H9 (cell line): ENCODE measurements at regions not wholly inside any gene's neighbourhood (a gene's known extent, or its start where the extent isn't known, plus 50 kb on each side); places are given as distances from the start of the nearest gene placed in this dataset.

Experiments
- DNase-seq: peaks from one replicate; pipeline ENCODE4 v3.0.0-alpha.2; 2017
- H2AFZ ChIP-seq: one replicate; pipeline ENCODE4 v1.6.1; 2013; ENCODE audit warnings: mild to moderate bottlenecking, low read length, control low read depth, moderate library complexity
- H2AK5ac ChIP-seq: 2 replicates; pipeline ENCODE4 v1.6.1; 2013; ENCODE audit warnings: low read length, control low read depth, mixed read lengths; ENCODE audit not compliant: insufficient read length
- H2BK120ac ChIP-seq: one replicate; pipeline ENCODE4 v1.6.1; 2013; ENCODE audit warnings: low read depth, mild to moderate bottlenecking, low read length, control low read depth, inconsistent platforms; ENCODE audit not compliant: poor library complexity, severe bottlenecking
- H2BK12ac ChIP-seq: 2 replicates; pipeline ENCODE4 v1.6.1; 2013; ENCODE audit warnings: low read length, control low read depth, mixed read lengths, low read depth; ENCODE audit not compliant: insufficient read length
- H2BK15ac ChIP-seq: 2 replicates; pipeline ENCODE4 v1.6.1; 2013; ENCODE audit warnings: low read depth, low read length, control low read depth
- H2BK20ac ChIP-seq: one replicate; pipeline ENCODE4 v1.6.1; 2013; ENCODE audit warnings: low read depth, mild to moderate bottlenecking, low read length, control low read depth, inconsistent platforms; ENCODE audit not compliant: poor library complexity, severe bottlenecking
- H2BK5ac ChIP-seq: 2 replicates; pipeline ENCODE4 v1.6.1; 2013; ENCODE audit warnings: low read length, control low read depth, mixed read lengths; ENCODE audit not compliant: insufficient read length
- H3K14ac ChIP-seq: 2 replicates; pipeline ENCODE4 v1.6.1; 2013; ENCODE audit warnings: low read length, control low read depth; ENCODE audit not compliant: insufficient read depth
- H3K18ac ChIP-seq: 2 replicates; pipeline ENCODE4 v1.6.1; 2013; ENCODE audit warnings: low read depth, mild to moderate bottlenecking, mixed read lengths, low read length, control low read depth; ENCODE audit not compliant: insufficient read length
- H3K23ac ChIP-seq: 2 replicates; pipeline ENCODE4 v1.6.1; 2013; ENCODE audit warnings: low read length, control low read depth, mixed read lengths, low read depth; ENCODE audit not compliant: insufficient read length
- H3K23me2 ChIP-seq: 2 replicates; pipeline ENCODE4 v1.6.1; 2013; ENCODE audit warnings: low read depth, mild to moderate bottlenecking, mixed read lengths, low read length, control low read depth; ENCODE audit not compliant: insufficient read length, poor library complexity, severe bottlenecking
- H3K27ac ChIP-seq: 2 replicates; pipeline ENCODE4 v1.5.1; 2013; ENCODE audit warnings: low read length, control low read depth, mixed read lengths, low read depth; ENCODE audit not compliant: insufficient read length
- H3K27me3 ChIP-seq: 2 replicates; pipeline ENCODE4 v1.6.1; 2013; ENCODE audit warnings: low read length, control low read depth, inconsistent platforms; ENCODE audit not compliant: insufficient read depth
- H3K4ac ChIP-seq: 2 replicates; pipeline ENCODE4 v1.6.1; 2013; ENCODE audit warnings: low read depth, mild to moderate bottlenecking, control low read depth, inconsistent platforms, low read length, moderate library complexity
- H3K4me1 ChIP-seq: 2 replicates; pipeline ENCODE4 v1.6.1; 2013; ENCODE audit warnings: low read length, control low read depth, inconsistent platforms; ENCODE audit not compliant: insufficient read depth
- H3K4me2 ChIP-seq: 2 replicates; pipeline ENCODE4 v1.6.1; 2013; ENCODE audit warnings: low read length, control low read depth, mixed read lengths; ENCODE audit not compliant: insufficient read length, insufficient read depth
- H3K56ac ChIP-seq: 2 replicates; pipeline ENCODE4 v1.6.1; 2013; ENCODE audit warnings: low read depth, mild to moderate bottlenecking, mixed read lengths, low read length, control low read depth; ENCODE audit not compliant: insufficient read length
- H3K79me1 ChIP-seq: 2 replicates; pipeline ENCODE4 v1.6.1; 2013; ENCODE audit warnings: low read depth, mild to moderate bottlenecking, moderate library complexity, low read length, control low read depth, inconsistent platforms; ENCODE audit not compliant: insufficient read depth, poor library complexity, severe bottlenecking
- H3K79me2 ChIP-seq: 2 replicates; pipeline ENCODE4 v1.6.1; 2013; ENCODE audit warnings: low read length, control low read depth, inconsistent platforms; ENCODE audit not compliant: insufficient read depth
- H3K9ac ChIP-seq: 2 replicates; pipeline ENCODE4 v1.6.1; 2013; ENCODE audit warnings: low read length, control low read depth, mixed read lengths; ENCODE audit not compliant: insufficient read length; ENCODE audit errors: extremely low read depth
- H3K9me3 ChIP-seq: one replicate; pipeline ENCODE4 v1.6.1; 2013; ENCODE audit warnings: low read depth, low read length, inconsistent platforms; ENCODE audit not compliant: control insufficient read depth
- H3T11ph ChIP-seq: one replicate; pipeline ENCODE4 v1.6.1; 2013; ENCODE audit warnings: mild to moderate bottlenecking, low read length, control low read depth, inconsistent platforms
- H4K20me1 ChIP-seq: one replicate; pipeline ENCODE4 v1.6.1; 2013; ENCODE audit not compliant: control insufficient read depth, insufficient read length, insufficient read depth
- H4K5ac ChIP-seq: 2 replicates; pipeline ENCODE4 v1.6.1; 2013; ENCODE audit warnings: low read depth, mild to moderate bottlenecking, mixed read lengths, low read length, control low read depth; ENCODE audit not compliant: insufficient read length
- H4K8ac ChIP-seq: replicated peaks from 2 replicates; pipeline ENCODE4 v1.6.1; 2013; ENCODE audit warnings: low read length, control low read depth, mixed read lengths, low read depth; ENCODE audit not compliant: insufficient read length
- H4K91ac ChIP-seq: 2 replicates; pipeline ENCODE4 v1.6.1; 2013; ENCODE audit warnings: low read depth, mild to moderate bottlenecking, moderate library complexity, mixed read lengths, low read length, control low read depth; ENCODE audit not compliant: insufficient read length
- H3K27ac Mint-ChIP-seq, 3 experiments: 2 replicates in 2 of 3; 3 replicates in 1 of 3; pipeline ENCODE4 v1.8.0; 2020 to 2021; ENCODE audit warnings: mixed read lengths in 3 of 3, mild to moderate bottlenecking in 1 of 3, moderate library complexity in 1 of 3
- H3K27me3 Mint-ChIP-seq: 2 replicates; pipeline ENCODE4 v1.8.0; 2021; ENCODE audit warnings: low read depth, mild to moderate bottlenecking, moderate library complexity, mixed read lengths
- H3K36me3 Mint-ChIP-seq, 3 experiments: 2 replicates in 2 of 3; 3 replicates in 1 of 3; pipeline ENCODE4 v1.8.0; 2020 to 2021; ENCODE audit warnings: low read depth in 3 of 3, mixed read lengths in 3 of 3; ENCODE audit not compliant: insufficient read depth in 1 of 3
- H3K4me1 Mint-ChIP-seq, 2 experiments: 2 replicates each; pipeline ENCODE4 v1.8.0; 2020; ENCODE audit warnings: mixed read lengths in 2 of 2
- H3K4me3 Mint-ChIP-seq, 2 experiments: 2 replicates in 1 of 2; 3 replicates in 1 of 2; pipeline ENCODE4 v1.8.0; 2020 to 2021; ENCODE audit warnings: mild to moderate bottlenecking in 2 of 2, mixed read lengths in 2 of 2, moderate library complexity in 1 of 2
- H3K9me3 Mint-ChIP-seq, 2 experiments: 2 replicates in 1 of 2; 3 replicates in 1 of 2; pipeline ENCODE4 v1.8.0; 2020; ENCODE audit warnings: mild to moderate bottlenecking in 2 of 2, mixed read lengths in 2 of 2, moderate library complexity in 1 of 2
- TF ChIP-seq, protein P1 (sequence below): fragments of 200-600 bp; sonication (generic); conservative IDR thresholded peaks from 3 replicates; pipeline ENCODE4 v1.8.0; 2021; ENCODE audit warnings: antibody characterized with exemption, mild to moderate bottlenecking

- H3K27me3 Mint-ChIP-seq: no peaks in the 10 kb centered on the region
- Histone ChIP-seq H2BK15ac (no peak overlapping the region), H2BK5ac (no peak overlapping the region), H3K27me3 (no peaks in the 10 kb centered on the region), H4K8ac (no peak overlapping the region), H3K18ac (no peak overlapping the region), H2AK5ac (no peak overlapping the region), H3K9ac (no peak overlapping the region), H4K20me1 (no peaks in the 10 kb centered on the region), H3T11ph (no peak overlapping the region), H3K56ac (no peak overlapping the region), H3K79me2 (no peaks in the 10 kb centered on the region), H3K14ac (no peak overlapping the region), H3K79me1 (no peaks in the 10 kb centered on the region), H3K4me2 (no peak overlapping the region), H3K9me3 (no peaks in the 10 kb centered on the region), H2BK20ac (no peak overlapping the region), H2BK120ac (no peak overlapping the region), H3K23me2 (no peaks in the 10 kb centered on the region), H3K4me1 (no peaks in the 10 kb centered on the region), H3K4ac (no peak overlapping the region), H3K23ac (no peak overlapping the region), H4K91ac (no peak overlapping the region), H3K27ac (no peak overlapping the region), H2BK12ac (no peak overlapping the region), H4K5ac (no peak overlapping the region), H2AFZ (no peak overlapping the region)
- TF ChIP-seq, protein P1, sequence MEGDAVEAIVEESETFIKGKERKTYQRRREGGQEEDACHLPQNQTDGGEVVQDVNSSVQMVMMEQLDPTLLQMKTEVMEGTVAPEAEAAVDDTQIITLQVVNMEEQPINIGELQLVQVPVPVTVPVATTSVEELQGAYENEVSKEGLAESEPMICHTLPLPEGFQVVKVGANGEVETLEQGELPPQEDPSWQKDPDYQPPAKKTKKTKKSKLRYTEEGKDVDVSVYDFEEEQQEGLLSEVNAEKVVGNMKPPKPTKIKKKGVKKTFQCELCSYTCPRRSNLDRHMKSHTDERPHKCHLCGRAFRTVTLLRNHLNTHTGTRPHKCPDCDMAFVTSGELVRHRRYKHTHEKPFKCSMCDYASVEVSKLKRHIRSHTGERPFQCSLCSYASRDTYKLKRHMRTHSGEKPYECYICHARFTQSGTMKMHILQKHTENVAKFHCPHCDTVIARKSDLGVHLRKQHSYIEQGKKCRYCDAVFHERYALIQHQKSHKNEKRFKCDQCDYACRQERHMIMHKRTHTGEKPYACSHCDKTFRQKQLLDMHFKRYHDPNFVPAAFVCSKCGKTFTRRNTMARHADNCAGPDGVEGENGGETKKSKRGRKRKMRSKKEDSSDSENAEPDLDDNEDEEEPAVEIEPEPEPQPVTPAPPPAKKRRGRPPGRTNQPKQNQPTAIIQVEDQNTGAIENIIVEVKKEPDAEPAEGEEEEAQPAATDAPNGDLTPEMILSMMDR: no peak
- peaks cover 3 to 8% of the 10 kb centered on the region in 2 experiments; a peak in 3 of 4 replicates for H3K4me1 Mint-ChIP-seq
- DNase-seq: no peak
- H3K4me3 Mint-ChIP-seq: no peak overlapping the region
- H3K27ac Mint-ChIP-seq: no peak overlapping the region
- H3K36me3 Mint-ChIP-seq: peaks cover 6 to 15% (median 14%) of the 10 kb centered on the region in 3 experiments; a peak in 6 of 7 replicates
- H3K9me3 Mint-ChIP-seq: peaks cover 15 to 20% of the 10 kb centered on the region in 2 experiments
These were observed 1209.8 kb downstream of the REEP3 start for GRCh38 chr10:64731016-64731415.
